ENCODE measurements at regions not wholly inside any gene's neighbourhood (a gene's known extent, or its start where the extent isn't known, plus 50 kb on each side); places are given as distances from the start of the nearest gene placed in this dataset.
"Not testable (repeated sequence)": the region's sequence is repeated elsewhere in the genome, so short reads cannot be mapped to it uniquely, and the experiment has no call there.

DNA sequence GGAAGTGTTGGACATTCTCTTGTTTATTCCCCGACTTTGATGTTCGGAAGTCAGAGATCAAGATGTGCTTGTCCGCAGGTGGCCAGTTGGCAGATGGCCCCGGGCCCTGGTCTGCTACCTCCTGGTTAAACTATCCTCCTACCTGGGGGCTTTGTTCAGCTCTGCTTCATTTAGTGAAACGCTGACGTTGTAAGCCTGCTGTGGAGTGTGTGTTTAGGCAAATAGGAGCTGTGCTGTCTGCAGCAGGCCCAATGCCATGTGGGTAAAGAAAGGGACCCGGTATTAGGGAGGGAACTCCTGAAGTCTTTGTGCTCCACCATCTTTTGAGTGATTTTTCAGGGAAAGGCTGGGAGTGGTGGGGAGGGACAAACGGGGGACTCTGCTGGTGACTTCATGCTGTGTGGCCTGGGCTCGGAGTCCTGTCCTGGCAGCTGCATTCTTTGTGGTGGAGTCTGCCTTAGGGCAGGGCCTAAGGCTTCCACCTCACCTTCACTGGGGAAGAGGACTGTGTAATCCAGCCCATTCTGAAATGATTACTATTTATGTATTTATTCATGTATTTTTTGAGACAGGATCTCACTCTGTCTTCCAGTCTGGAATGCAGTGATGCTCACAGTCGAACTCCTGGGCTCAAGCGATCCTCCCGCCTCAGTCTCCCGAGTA, 171.1 kb upstream of the KLF6 start:
- DNase-seq (ENCODE audit: low read depth in 1 of 2, low spot score in 1 of 2) = no peak
- no peak overlapping the region for H3K27ac ChIP-seq (replicated peaks)
- H3K4me3 ChIP-seq (replicated peaks; ENCODE audit: insufficient read depth, low read length) = no peak overlapping the region
- no peaks in the 10 kb centered on the region for H3K27me3 ChIP-seq (ENCODE audit: insufficient read depth, poor library complexity, severe bottlenecking)
- TF ChIP-seq SPI1 (IDR thresholded peaks at IDR 0.05; ENCODE audit: borderline replicate concordance, low read depth) = no peak
- TF ChIP-seq, protein P1, sequence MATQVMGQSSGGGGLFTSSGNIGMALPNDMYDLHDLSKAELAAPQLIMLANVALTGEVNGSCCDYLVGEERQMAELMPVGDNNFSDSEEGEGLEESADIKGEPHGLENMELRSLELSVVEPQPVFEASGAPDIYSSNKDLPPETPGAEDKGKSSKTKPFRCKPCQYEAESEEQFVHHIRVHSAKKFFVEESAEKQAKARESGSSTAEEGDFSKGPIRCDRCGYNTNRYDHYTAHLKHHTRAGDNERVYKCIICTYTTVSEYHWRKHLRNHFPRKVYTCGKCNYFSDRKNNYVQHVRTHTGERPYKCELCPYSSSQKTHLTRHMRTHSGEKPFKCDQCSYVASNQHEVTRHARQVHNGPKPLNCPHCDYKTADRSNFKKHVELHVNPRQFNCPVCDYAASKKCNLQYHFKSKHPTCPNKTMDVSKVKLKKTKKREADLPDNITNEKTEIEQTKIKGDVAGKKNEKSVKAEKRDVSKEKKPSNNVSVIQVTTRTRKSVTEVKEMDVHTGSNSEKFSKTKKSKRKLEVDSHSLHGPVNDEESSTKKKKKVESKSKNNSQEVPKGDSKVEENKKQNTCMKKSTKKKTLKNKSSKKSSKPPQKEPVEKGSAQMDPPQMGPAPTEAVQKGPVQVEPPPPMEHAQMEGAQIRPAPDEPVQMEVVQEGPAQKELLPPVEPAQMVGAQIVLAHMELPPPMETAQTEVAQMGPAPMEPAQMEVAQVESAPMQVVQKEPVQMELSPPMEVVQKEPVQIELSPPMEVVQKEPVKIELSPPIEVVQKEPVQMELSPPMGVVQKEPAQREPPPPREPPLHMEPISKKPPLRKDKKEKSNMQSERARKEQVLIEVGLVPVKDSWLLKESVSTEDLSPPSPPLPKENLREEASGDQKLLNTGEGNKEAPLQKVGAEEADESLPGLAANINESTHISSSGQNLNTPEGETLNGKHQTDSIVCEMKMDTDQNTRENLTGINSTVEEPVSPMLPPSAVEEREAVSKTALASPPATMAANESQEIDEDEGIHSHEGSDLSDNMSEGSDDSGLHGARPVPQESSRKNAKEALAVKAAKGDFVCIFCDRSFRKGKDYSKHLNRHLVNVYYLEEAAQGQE (IDR thresholded peaks at IDR 0.05; ENCODE audit: insufficient replicate concordance, low read depth) = no peak
- TF ChIP-seq CTCF (IDR thresholded peaks at IDR 0.05; ENCODE audit: insufficient read depth, low read length) = no peak
- no peak for TF ChIP-seq POLR2AphosphoS5 (IDR thresholded peaks at IDR 0.05; ENCODE audit: low read depth)
- no peak for TF ChIP-seq GABPA (IDR thresholded peaks at IDR 0.05; ENCODE audit: low read depth)

- Histone ChIP-seq H3K27me3 (ENCODE audit: insufficient read depth, poor library complexity, severe bottlenecking) (no peaks in the 10 kb centered on the region), H3K4me3 (replicated peaks; ENCODE audit: insufficient read depth, low read length) (no peak overlapping the region), H3K27ac (replicated peaks) (no peak overlapping the region)
- TF ChIP-seq, protein P1 (IDR thresholded peaks at IDR 0.05; ENCODE audit: insufficient replicate concordance, low read depth) = no peak
- TF ChIP-seq CTCF (IDR thresholded peaks at IDR 0.05; ENCODE audit: insufficient read depth, low read length) (no peak), GABPA (IDR thresholded peaks at IDR 0.05; ENCODE audit: low read depth) (no peak), POLR2AphosphoS5 (IDR thresholded peaks at IDR 0.05; ENCODE audit: low read depth) (no peak), SPI1 (IDR thresholded peaks at IDR 0.05; ENCODE audit: borderline replicate concordance, low read depth) (no peak)
- DNase-seq (ENCODE audit: low read depth in 1 of 2, low spot score in 1 of 2) = no peak
Observed at GRCh38 chr10:3955493-3955892, 170.5 kb upstream of the KLF6 start.

GRCh38 chr10:3954615-3955014, 169.6 kb upstream of the KLF6 start:
- DNase-seq (ENCODE audit: low read depth in 1 of 2, low spot score in 1 of 2) = no peak
- no peak overlapping the region for H3K27ac ChIP-seq (replicated peaks)
- no peak overlapping the region for H3K4me3 ChIP-seq (replicated peaks; ENCODE audit: insufficient read depth, low read length)
- no peaks in the 10 kb centered on the region for H3K27me3 ChIP-seq (ENCODE audit: insufficient read depth, poor library complexity, severe bottlenecking)
- TF ChIP-seq CTCF (IDR thresholded peaks at IDR 0.05; ENCODE audit: insufficient read depth, low read length) (no peak), GABPA (IDR thresholded peaks at IDR 0.05; ENCODE audit: low read depth) (no peak), POLR2AphosphoS5 (IDR thresholded peaks at IDR 0.05; ENCODE audit: low read depth) (no peak), SPI1 (IDR thresholded peaks at IDR 0.05; ENCODE audit: borderline replicate concordance, low read depth) (no peak)
- TF ChIP-seq, protein P1 (IDR thresholded peaks at IDR 0.05; ENCODE audit: insufficient replicate concordance, low read depth) = no peak

DNA sequence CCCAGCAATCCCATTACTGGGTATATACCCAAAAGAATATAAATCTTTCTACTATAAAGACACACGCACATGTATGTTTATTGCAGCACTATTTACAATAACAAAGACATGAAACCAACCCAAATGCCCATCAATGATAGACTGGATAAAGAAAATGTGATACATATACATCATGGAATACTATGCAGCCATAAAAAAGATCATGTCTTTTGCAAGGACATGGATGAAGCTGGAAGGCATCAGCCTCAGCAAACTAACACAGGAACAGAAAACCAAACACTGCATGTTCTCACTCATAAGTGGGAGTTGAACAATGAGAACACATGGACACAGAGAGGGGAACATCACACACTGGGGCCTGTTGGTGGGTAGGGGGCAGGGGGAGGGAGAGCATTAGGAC, 169.0 kb upstream of the KLF6 start:
- H3K27ac ChIP-seq (replicated peaks); H3K4me3 ChIP-seq (replicated peaks; ENCODE audit: insufficient read depth, low read length); H3K27me3 ChIP-seq (ENCODE audit: insufficient read depth, poor library complexity, severe bottlenecking); DNase-seq (ENCODE audit: low read depth in 1 of 2, low spot score in 1 of 2): not testable (repeated sequence)
